ENCODE measurements at regions not wholly inside any gene's neighbourhood (a gene's known extent, or its start where the extent isn't known, plus 50 kb on each side); places are given as distances from the start of the nearest gene placed in this dataset.
"Not testable (repeated sequence)": the region's sequence is repeated elsewhere in the genome, so short reads cannot be mapped to it uniquely, and the experiment has no call there.

DNA sequence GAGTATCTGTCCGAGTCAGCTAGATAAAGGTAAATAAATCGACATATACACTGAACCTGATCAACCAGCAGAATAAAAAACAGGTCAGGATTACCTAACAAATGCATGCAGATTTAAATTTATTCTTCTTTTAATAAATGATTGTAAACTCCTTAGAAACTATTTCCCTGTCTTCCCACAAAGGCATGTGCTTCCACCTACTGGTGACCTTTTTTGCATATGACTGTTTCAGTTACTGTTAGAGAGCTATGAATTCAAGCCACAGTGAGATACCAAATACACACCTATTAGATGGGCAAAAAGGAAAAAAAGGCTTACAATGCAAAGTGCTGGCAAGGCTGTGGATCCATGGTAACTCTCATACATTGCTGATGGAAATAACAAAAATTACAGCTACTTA lies 957.4 kb upstream of the NCAM2 start:
- peak in 1 of 2 experiments; percentile 47 for DNase-seq (ENCODE audit: low read depth in 1 of 2, low spot score in 1 of 2)
- no peak for TF ChIP-seq JUND (IDR thresholded peaks at IDR 0.05; ENCODE audit: low read depth)
- in situ Hi-C loops (cut with HindIII; ENCODE audit: low pct_unique_long_range_greater_than_20kb, low sequenced_read_pairs): no loop called here

DNA sequence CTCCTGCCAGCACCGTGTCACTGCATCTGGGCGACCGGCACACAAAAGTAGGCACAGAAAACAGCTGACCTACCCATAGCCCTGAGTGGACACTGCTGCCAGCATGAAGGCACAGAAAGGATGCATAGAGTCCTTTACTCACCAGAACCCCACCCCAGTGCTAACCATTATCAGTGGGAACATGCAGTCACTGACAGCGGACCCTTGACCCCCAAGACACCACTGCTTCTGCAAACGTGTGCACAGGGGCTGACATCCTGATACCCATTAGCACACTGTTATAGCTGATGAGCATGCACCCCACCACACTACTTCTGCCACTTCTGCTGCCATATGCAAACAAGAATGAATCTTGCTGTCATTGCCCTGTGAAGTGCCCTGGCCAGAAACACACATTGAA lies 953.0 kb upstream of the NCAM2 start:
- in situ Hi-C loops (cut with HindIII; ENCODE audit: low pct_unique_long_range_greater_than_20kb, low sequenced_read_pairs): no loop called here
- TF ChIP-seq JUND (IDR thresholded peaks at IDR 0.05; ENCODE audit: low read depth): no peak
- no peak for DNase-seq (ENCODE audit: low read depth in 1 of 2, low spot score in 1 of 2)

- in situ Hi-C loops (cut with HindIII; ENCODE audit: low pct_unique_long_range_greater_than_20kb, low sequenced_read_pairs); DNase-seq (ENCODE audit: low read depth in 1 of 2, low spot score in 1 of 2): not testable (repeated sequence)
Measured at GRCh38 chr21:20048130-20048837, 949.9 kb upstream of the NCAM2 start.

- in situ Hi-C loops (cut with HindIII; ENCODE audit: low pct_unique_long_range_greater_than_20kb, low sequenced_read_pairs): no loop called here
- no peak for TF ChIP-seq JUND (IDR thresholded peaks at IDR 0.05; ENCODE audit: low read depth)
- DNase-seq (ENCODE audit: low read depth in 1 of 2, low spot score in 1 of 2): no peak
Measured at GRCh38 chr21:20083336-20083735, 914.9 kb upstream of the NCAM2 start.

DNA sequence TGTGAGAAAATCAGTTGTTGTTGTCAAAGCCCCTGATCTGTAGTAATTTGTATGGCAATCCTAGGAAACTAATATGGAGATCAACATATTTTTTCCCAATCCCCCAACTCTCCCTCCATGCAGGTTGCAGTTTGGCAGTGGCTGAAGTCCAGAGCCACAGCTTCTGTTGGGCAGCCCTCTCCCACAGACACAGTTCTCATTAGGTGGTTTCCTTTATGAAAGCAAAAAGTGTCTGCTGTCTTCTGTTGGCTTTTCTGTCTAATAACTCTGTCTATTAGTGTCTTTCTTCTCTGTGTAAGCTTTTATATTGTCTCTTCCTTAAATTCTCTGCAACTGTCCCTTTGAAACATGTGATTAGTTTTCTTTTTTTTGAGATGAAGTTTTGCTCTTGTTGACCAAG lies 914.3 kb upstream of the NCAM2 start:
- in situ Hi-C loops (cut with HindIII; ENCODE audit: low pct_unique_long_range_greater_than_20kb, low sequenced_read_pairs): no loop called here

GRCh38 chr21:20086508-20086907 lies 911.7 kb upstream of the NCAM2 start:
- TF ChIP-seq JUND (IDR thresholded peaks at IDR 0.05; ENCODE audit: low read depth): no peak
- in situ Hi-C loops (cut with HindIII; ENCODE audit: low pct_unique_long_range_greater_than_20kb, low sequenced_read_pairs): no loop called here
- DNase-seq (ENCODE audit: low read depth in 1 of 2, low spot score in 1 of 2): no peak

More for the DNA sequence above, 914.3 kb upstream of the NCAM2 start:
- DNase-seq (ENCODE audit: low read depth in 1 of 2, low spot score in 1 of 2): no peak
- no peak for TF ChIP-seq JUND (IDR thresholded peaks at IDR 0.05; ENCODE audit: low read depth)

GRCh38 chr21:20106368-20106767 lies 891.8 kb upstream of the NCAM2 start:
- DNase-seq (ENCODE audit: low read depth in 1 of 2, low spot score in 1 of 2): no peak
- TF ChIP-seq JUND (IDR thresholded peaks at IDR 0.05; ENCODE audit: low read depth): no peak
- in situ Hi-C loops (cut with HindIII; ENCODE audit: low pct_unique_long_range_greater_than_20kb, low sequenced_read_pairs): no loop called here

GRCh38 chr21:20108016-20108415 lies 890.2 kb upstream of the NCAM2 start:
- TF ChIP-seq JUND (IDR thresholded peaks at IDR 0.05; ENCODE audit: low read depth): no peak
- DNase-seq (ENCODE audit: low read depth in 1 of 2, low spot score in 1 of 2): no peak
- in situ Hi-C loops (cut with HindIII; ENCODE audit: low pct_unique_long_range_greater_than_20kb, low sequenced_read_pairs): no loop called here

GRCh38 chr21:20108976-20109540 lies 889.2 kb upstream of the NCAM2 start:
- in situ Hi-C loops (cut with HindIII; ENCODE audit: low pct_unique_long_range_greater_than_20kb, low sequenced_read_pairs): no loop called here
- DNase-seq (ENCODE audit: low read depth in 1 of 2, low spot score in 1 of 2): no peak
- no peak for TF ChIP-seq JUND (IDR thresholded peaks at IDR 0.05; ENCODE audit: low read depth)

DNA sequence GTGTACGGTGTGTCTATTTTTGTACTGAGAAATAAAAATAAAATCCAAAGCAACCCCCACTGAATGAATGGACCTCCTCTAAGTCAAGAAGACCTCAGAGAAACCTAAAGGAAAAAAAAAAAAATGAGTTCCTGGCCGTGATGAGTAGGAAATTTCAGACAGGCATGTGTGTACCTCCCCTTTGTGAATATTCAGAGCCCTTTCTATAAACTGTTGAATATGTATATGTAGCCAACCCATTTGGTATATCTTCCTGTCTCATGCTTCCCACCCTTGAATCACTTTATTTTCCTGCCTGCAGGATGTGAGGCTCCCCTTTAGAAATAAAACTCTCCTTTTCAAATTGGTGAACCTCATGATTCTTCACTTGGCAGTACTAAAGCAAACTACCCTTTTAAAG lies 887.8 kb upstream of the NCAM2 start:
- no peak for TF ChIP-seq JUND (IDR thresholded peaks at IDR 0.05; ENCODE audit: low read depth)
- in situ Hi-C loops (cut with HindIII; ENCODE audit: low pct_unique_long_range_greater_than_20kb, low sequenced_read_pairs): no loop called here
- no peak for DNase-seq (ENCODE audit: low read depth in 1 of 2, low spot score in 1 of 2)

GRCh38 chr21:20151741-20152140 lies 846.5 kb upstream of the NCAM2 start:
- in situ Hi-C loops (cut with HindIII; ENCODE audit: low pct_unique_long_range_greater_than_20kb, low sequenced_read_pairs): no loop called here

GRCh38 chr21:20163167-20163566 lies 835.0 kb upstream of the NCAM2 start:
- no peak for DNase-seq (ENCODE audit: low read depth in 1 of 2, low spot score in 1 of 2)
- in situ Hi-C loops (cut with HindIII; ENCODE audit: low pct_unique_long_range_greater_than_20kb, low sequenced_read_pairs): no loop called here
- no peak for TF ChIP-seq JUND (IDR thresholded peaks at IDR 0.05; ENCODE audit: low read depth)

More at GRCh38 chr21:20151741-20152140, 846.5 kb upstream of the NCAM2 start:
- TF ChIP-seq JUND (IDR thresholded peaks at IDR 0.05; ENCODE audit: low read depth): no peak
- DNase-seq (ENCODE audit: low read depth in 1 of 2, low spot score in 1 of 2): no peak

DNA sequence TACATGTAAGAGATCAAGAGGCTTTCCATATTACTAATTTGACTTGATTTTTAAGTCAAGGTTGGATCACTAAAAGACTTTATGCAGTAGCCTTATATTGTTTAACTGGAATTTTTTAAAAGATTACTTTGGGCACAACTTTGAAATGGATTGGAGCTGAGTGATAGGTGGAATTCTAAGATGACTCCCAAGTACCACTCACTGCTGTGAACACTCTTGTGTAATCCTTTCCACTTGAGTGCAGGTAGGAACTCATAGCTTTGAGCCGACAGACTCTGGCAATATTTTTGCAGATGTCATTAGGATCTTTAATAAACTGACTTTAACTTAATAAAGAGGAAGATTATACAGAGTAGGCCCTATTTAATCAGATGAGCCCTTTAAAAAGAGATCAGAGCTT lies 831.1 kb upstream of the NCAM2 start:
- DNase-seq (ENCODE audit: low read depth in 1 of 2, low spot score in 1 of 2): no peak
- in situ Hi-C loops (cut with HindIII; ENCODE audit: low pct_unique_long_range_greater_than_20kb, low sequenced_read_pairs): no loop called here
- no peak for TF ChIP-seq JUND (IDR thresholded peaks at IDR 0.05; ENCODE audit: low read depth)
